ENCODE measurements at regions not wholly inside any gene's neighbourhood (a gene's known extent, or its start where the extent isn't known, plus 50 kb on each side); places are given as distances from the start of the nearest gene placed in this dataset.
"Not testable (repeated sequence)": the region's sequence is repeated elsewhere in the genome, so short reads cannot be mapped to it uniquely, and the experiment has no call there.

DNA sequence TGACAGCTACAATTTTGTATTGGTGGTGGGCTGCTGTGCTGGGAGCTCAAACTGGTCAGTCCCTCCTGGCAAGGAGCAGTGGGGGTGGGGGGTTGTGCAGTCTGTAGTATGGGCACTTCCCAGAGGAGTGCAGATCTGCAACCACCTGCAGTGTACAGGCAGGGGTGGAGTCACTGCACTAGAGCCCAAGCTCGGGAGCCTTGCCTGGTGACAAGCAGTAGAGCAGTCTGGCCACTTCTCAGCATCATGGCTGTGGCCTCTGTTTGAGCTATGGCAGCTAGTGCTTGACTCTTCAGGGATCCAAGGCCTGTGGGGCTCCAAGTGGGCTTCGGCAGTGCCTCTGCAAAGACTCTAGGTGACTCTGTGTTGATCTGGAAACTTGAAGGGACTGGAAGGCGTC, 585.1 kb upstream of the GRM3 start:
- Histone ChIP-seq H3K9me3 (peaks cover 0 to 51% (median 20%) of the 10 kb centered on the region in 4 donors), H3K4me1 (no peaks in the 10 kb centered on the region), H3K27me3 (no peaks in the 10 kb centered on the region), H3K36me3 (no peaks in the 10 kb centered on the region), H3K4me3 (no peak overlapping the region), H3K27ac (no peak overlapping the region)
- TF ChIP-seq, protein P1, sequence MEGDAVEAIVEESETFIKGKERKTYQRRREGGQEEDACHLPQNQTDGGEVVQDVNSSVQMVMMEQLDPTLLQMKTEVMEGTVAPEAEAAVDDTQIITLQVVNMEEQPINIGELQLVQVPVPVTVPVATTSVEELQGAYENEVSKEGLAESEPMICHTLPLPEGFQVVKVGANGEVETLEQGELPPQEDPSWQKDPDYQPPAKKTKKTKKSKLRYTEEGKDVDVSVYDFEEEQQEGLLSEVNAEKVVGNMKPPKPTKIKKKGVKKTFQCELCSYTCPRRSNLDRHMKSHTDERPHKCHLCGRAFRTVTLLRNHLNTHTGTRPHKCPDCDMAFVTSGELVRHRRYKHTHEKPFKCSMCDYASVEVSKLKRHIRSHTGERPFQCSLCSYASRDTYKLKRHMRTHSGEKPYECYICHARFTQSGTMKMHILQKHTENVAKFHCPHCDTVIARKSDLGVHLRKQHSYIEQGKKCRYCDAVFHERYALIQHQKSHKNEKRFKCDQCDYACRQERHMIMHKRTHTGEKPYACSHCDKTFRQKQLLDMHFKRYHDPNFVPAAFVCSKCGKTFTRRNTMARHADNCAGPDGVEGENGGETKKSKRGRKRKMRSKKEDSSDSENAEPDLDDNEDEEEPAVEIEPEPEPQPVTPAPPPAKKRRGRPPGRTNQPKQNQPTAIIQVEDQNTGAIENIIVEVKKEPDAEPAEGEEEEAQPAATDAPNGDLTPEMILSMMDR (IDR thresholded peaks at IDR 0.05): no peak
- TF ChIP-seq POLR2AphosphoS5 (IDR thresholded peaks at IDR 0.05): no peak
- WGBS, 5 donors: 66 to 81% (median 73%) methylated on average over 3 of the region's 3 CpGs
- intact Hi-C loops (cut with DNase I; ENCODE audit: low total_unique reads): no loop called here
- no peak for DNase-seq

- no peaks in the 10 kb centered on the region for H3K27me3 ChIP-seq
- TF ChIP-seq POLR2AphosphoS5 (IDR thresholded peaks at IDR 0.05): no peak
- TF ChIP-seq, protein P1 (IDR thresholded peaks at IDR 0.05): no peak
- TF ChIP-seq EP300 (IDR thresholded peaks at IDR 0.05): no peak
- no peak for TF ChIP-seq POLR2A (IDR thresholded peaks at IDR 0.05)
- 30 to 62% (median 46%) methylated on average over 1 of the region's 1 CpG for WGBS, 5 donors
- H3K4me3 ChIP-seq: no peak overlapping the region
- no peaks in the 10 kb centered on the region for H3K36me3 ChIP-seq
- peaks cover 0 to 13% (median 0%) of the 10 kb centered on the region in 4 donors for H3K9me3 ChIP-seq
- H3K27ac ChIP-seq: no peak overlapping the region
- H3K4me1 ChIP-seq: no peaks in the 10 kb centered on the region
- DNase-seq: no peak
- intact Hi-C loops (cut with DNase I; ENCODE audit: low total_unique reads): no loop called here
These were observed 592.8 kb upstream of the GRM3 start for GRCh38 chr7:86050918-86051317.

DNA sequence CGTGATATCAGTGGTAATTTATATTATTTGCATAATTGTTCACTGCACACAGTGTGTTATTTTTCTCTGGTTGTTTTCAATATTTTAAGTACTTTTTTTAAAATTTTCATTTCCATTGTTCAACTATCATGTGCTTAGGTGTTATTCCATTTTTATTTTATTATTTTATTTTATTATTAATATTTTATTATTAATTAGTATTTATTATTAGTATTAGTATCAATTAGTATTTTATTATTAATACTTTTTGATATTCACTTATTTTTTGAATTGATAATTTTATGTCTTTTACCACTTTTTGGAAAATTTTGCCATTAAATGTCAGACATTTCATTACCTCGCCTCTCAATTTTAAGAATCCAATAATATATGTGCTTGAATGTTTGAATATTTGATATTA, 593.8 kb upstream of the GRM3 start:
- TF ChIP-seq, protein P1 (IDR thresholded peaks at IDR 0.05): no peak
- TF ChIP-seq POLR2A (IDR thresholded peaks at IDR 0.05): no peak
- no peak for TF ChIP-seq POLR2AphosphoS5 (IDR thresholded peaks at IDR 0.05)
- no peak for TF ChIP-seq EP300 (IDR thresholded peaks at IDR 0.05)
- H3K36me3 ChIP-seq: no peaks in the 10 kb centered on the region
- intact Hi-C loops (cut with DNase I; ENCODE audit: low total_unique reads): no loop called here
- H3K9me3 ChIP-seq: peaks cover 0 to 9% (median 0%) of the 10 kb centered on the region in 4 donors
- H3K4me1 ChIP-seq: no peaks in the 10 kb centered on the region
- H3K4me3 ChIP-seq: no peak overlapping the region
- no peak for DNase-seq
- no peak overlapping the region for H3K27ac ChIP-seq
- H3K27me3 ChIP-seq: no peaks in the 10 kb centered on the region
- WGBS, 5 donors: 73 to 81% (median 79%) methylated on average over 2 of the region's 2 CpGs

GRCh38 chr7:86045197-86045596, 598.5 kb upstream of the GRM3 start:
- DNase-seq; H3K9me3 ChIP-seq; H3K27ac ChIP-seq; H3K4me1 ChIP-seq; H3K27me3 ChIP-seq; H3K4me3 ChIP-seq; intact Hi-C loops (cut with DNase I; ENCODE audit: low total_unique reads); H3K36me3 ChIP-seq: not testable (repeated sequence)
- WGBS, 5 donors: 88 to 97% (median 94%) methylated on average over 1 of the region's 1 CpG

DNA sequence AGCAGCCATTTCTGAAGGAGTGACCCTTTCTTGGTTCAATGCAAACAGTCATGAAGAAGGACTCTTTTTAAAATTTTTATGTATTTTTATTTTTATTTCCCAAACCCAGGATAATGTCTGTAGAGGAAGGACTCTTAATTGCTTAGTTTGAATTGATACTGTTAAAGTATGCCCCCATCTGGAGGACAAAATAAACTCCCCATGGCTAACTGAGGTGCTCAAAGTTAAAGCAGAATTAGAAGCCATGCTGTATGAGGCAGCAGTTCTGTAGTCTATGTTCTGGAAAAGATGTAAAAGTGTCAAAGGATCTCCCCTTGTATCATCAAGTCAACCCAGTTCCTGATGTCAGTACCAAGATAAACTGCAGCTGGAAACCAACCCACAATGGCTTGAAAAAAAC, 617.9 kb upstream of the GRM3 start:
- Histone ChIP-seq H3K4me1 (no peaks in the 10 kb centered on the region), H3K4me3 (no peak overlapping the region), H3K27ac (no peak overlapping the region), H3K36me3 (no peaks in the 10 kb centered on the region), H3K9me3 (no peaks in the 10 kb centered on the region), H3K27me3 (no peaks in the 10 kb centered on the region)
- DNase-seq: no peak
- TF ChIP-seq POLR2AphosphoS5 (IDR thresholded peaks at IDR 0.05) (no peak), EP300 (IDR thresholded peaks at IDR 0.05) (no peak), POLR2A (IDR thresholded peaks at IDR 0.05) (no peak)
- TF ChIP-seq, protein P1 (IDR thresholded peaks at IDR 0.05): no peak
- intact Hi-C loops (cut with DNase I; ENCODE audit: low total_unique reads): no loop called here
